Activated T-cell treated with anti-CD3 and anti-CD28 coated beads, Interleukin-2, amount 50 U/mL, for 48 hours (primary cell): ENCODE measurements at regions not wholly inside any gene's neighbourhood (a gene's known extent, or its start where the extent isn't known, plus 50 kb on each side); places are given as distances from the start of the nearest gene placed in this dataset.
A peak's percentile ranks its signal among the peaks of the same experiment; 100 is the strongest.

Experiments used
- DNase-seq, 2 experiments: peaks; one replicate each; pipeline ENCODE4 v3.0.0-alpha.2; 2020

- no peak for DNase-seq
Observed at GRCh38 chr3:8365541-8365940, 136.1 kb upstream of the LMCD1 start.

- DNase-seq = no peak
Observed at GRCh38 chr3:8366219-8366810, 135.3 kb upstream of the LMCD1 start.

DNA sequence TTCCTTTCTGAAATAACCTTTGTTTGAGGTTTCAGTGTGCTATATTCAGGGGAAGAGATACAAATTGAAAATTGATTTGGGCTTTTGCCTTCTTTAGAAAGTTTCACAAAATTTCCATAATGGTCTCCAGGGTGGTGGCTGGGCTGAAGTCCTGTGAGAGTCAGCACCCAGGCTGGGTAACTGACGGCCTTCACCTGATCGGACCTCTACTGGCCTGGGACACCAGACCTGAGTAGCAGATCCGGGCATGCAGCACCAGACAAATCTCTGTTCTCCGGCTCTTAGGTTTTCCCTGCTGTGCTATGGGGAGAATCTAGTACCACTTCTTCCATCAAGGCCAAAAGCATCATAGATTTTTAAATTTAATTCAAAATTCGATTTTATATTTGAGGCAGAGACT lies 133.0 kb upstream of the LMCD1 start:
- no peak for DNase-seq

GRCh38 chr3:8369638-8370037 lies 132.0 kb upstream of the LMCD1 start:
- no peak for DNase-seq

DNA sequence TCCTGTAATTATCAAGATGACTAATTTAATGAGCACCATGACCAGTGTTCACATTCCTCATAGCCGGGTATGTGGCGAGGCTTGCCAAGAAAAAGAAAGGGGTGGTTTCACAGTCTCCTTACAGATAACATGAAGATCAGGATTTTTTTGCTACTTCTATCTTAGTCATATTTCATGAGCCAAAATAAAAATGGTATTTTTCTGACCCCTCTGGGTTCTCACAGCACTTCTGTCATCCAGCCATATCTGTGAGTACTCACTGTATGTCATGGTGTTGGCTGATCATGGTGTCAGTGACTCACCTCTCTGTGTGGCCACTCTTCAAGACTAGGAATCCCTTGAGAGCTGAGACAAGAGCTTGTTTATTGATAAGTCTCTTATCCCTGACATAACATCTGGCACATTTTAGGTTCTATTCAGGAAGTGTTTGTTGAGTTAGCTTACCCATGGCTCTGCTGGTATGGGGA lies 130.5 kb upstream of the LMCD1 start:
- DNase-seq = no peak

DNA sequence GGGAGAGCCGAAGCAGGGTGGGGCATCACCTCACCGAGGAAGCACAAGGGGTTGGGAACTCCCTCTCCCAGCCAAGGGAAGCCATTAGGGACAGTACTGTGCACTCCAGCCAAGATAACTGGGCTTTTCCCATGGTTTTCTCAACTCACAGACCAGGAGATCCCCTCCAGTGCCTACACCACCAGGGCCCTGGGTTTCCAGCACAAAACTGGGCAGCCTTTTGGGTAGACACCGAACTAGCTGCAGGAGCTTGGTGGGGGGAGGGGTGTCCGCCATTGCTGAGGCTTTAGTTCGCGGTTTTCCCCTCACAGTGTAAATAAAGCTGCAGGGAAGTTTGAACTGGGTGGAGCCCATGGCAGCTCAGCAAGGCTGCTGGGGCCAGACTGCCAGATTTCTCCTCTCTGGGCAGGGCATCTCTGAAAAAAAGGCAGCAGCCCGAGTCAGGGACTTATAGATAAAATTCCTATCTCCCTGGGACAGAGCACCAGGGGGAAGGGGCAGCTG lies 129.6 kb upstream of the LMCD1 start:
- no peak for DNase-seq

DNA sequence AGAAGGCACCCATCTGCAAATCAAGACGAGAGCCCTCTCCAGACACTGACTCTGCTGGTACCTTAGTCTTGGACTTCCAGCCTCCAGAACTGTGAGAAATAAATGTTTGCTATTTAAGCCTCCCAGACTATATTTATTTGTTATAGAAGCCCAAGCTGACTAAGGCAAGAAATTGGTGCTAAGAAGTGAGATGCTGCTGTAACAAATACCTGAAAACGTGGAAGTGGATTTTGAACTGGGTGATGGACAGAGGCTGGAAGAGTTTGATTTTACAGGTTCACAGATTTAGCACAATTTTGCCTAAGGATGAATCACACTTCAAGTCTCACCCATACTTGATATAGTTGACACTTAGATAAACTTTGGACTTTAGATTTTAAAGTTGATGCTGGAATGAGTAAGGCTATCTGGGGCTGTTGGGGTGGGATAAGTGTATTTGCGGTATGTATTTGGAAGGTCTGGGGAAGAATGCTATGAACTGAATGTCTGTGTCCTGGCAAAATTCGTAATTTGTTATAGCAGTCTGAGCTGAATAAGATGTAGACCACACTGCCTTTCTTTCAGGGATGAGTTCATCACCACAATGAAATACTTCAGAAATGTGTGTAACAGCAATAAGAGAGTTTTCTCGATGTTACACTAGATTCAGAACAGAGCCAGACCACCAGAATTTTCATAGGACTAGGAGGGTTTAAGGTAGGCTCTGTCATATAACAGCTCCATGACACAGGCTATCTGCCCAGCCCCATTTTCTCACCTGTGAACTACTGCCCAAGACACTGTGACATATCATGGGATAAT lies 120.5 kb upstream of the LMCD1 start:
- no peak for DNase-seq

DNA sequence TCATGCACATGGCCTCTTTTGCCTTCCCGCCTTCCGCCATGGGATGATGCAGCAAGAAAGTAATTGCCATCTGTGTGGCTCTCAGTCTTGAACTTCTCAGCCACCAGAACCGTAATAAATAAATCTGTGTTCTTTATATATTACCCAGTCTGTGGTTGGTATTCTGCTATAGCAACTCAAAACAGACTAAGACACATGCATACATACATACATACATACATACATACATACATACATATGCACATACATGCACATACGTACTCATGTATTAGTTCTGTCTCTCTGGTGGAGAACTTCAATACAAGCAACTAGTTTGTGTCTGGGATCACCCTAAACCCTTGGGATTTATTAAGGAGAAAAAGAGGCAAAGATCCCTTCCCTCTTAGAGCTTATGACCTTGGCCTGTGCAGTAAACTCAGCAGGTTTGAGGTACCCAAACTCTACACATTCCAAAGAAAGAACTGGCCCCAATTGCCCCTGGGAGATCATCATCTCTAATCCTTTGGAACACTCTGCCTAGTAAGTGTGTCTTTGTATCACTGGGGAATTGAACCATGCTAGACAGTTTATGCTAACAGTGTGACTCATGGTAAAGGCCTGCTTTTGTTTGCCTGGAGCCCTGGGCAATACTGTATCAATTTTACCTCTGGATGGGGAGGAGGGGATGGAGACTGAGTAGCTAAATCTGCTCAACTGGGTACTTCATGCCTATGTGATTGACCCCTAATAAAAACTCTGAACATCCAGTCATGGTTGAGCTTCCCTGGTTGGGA lies 115.6 kb upstream of the LMCD1 start:
- no peak for DNase-seq

DNA sequence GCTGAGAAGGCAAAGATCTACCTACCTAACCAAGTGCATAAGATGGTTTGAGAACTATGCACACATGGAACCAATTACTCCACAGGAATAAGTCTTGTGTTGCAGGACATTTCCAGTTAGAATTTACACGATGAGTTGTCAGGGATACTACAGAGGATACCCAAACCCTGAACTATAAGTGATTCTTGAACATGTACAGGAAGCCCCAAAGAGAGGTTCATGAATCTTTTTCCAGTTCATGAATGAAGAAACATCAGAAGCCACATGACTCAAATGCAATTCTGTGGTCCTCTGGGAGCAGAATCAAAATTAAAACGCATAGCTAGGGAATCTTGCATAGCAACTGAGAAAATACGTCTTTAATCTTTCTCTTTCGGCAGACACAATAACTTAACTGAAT lies 114.1 kb upstream of the LMCD1 start:
- no peak for DNase-seq

- no peak for DNase-seq
Observed at GRCh38 chr3:8399686-8400085, 101.9 kb upstream of the LMCD1 start.

DNA sequence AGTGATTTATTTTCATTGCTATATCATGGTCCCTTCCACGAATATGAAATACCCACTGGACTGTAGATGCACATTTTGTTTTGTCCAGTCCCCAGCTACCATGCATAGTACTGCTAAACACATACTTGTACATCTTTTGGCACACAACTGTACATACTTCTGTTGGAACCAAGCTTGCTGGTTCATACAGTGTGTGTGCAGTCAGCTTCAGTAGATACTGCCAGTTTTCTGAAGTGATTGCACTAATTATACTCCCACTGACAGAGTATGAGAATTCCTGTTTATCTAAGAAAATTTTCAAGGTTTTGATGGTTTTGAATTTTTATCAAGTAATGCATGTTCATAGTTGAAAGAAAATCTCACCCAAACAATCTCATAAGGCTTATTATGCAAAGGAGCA lies 100.7 kb upstream of the LMCD1 start:
- no peak for DNase-seq

GRCh38 chr3:8403996-8404395 lies 97.6 kb upstream of the LMCD1 start:
- DNase-seq = no peak

- DNase-seq = no peak
Observed at GRCh38 chr3:8405144-8405543, 96.5 kb upstream of the LMCD1 start.

- DNase-seq = no peak
Observed at GRCh38 chr3:8406479-8406878, 95.1 kb upstream of the LMCD1 start.

DNA sequence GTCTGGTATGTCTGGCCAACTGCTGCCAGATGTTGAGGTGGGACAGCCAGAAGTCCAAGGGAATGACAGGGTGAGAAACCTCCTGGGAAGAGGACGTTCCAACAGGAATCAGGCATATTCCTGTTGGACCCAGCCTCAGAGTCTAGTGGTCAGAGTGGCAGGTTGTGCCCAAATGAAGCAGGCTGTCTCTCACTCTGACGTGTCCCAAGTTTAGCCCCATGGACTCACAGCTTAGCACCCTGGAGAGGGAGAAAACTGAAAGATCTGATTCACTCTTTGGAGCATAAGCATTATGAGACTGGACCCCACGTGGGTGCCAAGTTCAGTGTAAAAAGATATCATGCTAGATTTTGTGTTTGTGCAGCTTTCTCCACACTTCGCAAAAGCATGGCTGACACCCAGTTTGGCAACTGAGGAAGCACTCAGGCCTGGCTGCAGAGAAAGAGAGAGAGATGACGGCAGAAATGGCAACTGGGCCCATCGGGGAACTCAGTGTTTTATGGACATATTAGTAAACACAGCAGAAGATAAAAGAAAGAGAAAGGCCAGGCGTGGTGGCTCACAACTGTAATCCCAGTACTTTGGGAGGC lies 88.2 kb upstream of the LMCD1 start:
- no peak for DNase-seq

DNA sequence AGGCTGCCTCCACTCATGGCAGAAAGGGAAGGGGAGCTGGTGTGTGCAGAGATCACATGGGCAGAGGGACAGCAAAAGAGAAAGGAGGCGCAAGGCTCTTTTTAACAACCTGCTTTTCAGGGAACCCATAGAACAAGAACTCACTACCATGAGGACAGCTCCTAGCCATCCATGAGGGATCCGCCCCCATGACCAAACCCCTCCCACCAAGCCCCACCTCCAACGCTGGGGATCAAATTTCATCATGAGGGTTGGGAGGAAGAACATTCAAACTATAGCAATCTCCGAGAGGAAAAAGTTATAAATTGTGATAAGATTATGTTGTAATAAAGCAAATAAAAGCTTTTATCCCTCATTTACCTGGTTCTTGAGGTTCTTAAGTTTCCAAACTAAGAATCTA lies 84.7 kb upstream of the LMCD1 start:
- peak in 1 of 2 experiments; percentile 20 for DNase-seq

- no peak for DNase-seq
Observed at GRCh38 chr3:8420612-8421011, 81.0 kb upstream of the LMCD1 start.

DNA sequence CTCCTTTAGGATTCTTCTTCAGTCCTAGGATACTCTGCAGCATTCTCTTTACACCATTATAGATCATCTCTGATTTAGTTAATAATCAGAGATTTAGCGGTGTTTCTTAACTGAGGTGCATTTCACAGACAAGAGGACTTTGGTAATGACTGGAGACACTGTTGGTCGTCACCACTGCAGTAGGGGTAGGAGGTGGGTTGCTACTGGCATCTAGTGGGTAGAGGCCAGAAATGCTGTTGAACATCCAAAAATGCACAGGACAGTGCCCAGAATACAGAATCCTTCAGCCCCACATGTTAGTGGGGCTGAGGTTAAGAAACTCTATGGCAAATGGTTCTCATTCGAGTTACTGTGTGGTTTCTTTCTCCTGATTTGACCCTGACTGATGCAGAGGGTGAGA lies 80.4 kb upstream of the LMCD1 start:
- DNase-seq = no peak

DNA sequence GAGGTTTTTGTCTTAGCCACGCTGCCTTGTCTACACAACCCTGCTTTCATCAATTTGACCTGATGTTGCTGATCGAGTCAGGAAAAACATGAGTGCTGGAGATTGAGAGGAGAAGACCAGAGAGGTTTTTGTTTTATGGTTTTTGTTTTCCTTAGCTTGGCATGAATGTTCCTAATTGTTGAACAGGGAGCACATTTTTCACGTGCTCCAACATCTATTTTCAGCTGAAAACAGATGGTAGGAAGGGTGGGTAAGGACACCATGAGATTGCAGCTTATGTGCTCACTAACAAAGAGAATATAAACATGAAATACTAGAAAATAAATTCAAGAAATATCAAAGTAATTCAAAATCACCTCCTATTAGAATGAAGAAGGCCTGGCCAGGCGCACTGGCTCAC lies 79.9 kb upstream of the LMCD1 start:
- DNase-seq = no peak

DNA sequence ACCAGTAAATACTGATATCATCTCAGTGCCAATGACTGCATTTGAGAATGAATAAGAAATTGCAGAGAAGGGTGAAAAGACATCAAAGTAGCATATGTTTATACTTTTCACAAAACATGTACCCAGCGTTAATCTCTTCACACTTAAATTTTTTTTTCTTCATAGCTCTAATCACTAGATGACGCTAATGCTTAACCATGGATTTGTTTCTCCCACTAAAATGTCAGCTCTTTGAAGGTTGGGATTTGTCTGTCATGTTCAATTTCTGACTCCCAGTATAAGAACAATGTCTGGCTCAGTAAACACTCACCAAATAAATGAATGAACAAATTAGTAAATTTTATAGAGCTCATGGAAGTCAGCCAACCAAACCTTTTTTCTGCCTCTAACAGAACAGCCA lies 78.3 kb upstream of the LMCD1 start:
- DNase-seq = no peak

DNA sequence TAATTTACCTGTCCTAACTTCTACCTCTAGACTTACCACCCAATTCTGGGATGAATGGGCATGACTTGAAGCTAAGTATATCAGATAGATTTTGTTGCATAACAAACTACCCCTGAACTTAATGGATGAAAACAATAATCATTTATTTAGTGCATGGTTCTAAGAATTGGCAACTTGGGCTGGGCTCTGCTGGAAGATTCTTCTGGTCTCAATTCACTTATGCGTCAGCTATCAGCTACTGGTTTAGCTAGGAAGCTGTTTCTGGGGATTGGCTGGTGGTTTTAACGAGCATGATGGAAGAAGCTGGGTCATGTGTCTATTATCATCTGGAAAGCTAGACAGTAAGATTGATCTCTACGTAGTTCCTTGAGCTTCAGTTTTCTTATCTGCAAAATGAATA lies 77.3 kb upstream of the LMCD1 start:
- no peak for DNase-seq

- DNase-seq = no peak
Observed at GRCh38 chr3:8436661-8437287, 64.8 kb upstream of the LMCD1 start.

DNA sequence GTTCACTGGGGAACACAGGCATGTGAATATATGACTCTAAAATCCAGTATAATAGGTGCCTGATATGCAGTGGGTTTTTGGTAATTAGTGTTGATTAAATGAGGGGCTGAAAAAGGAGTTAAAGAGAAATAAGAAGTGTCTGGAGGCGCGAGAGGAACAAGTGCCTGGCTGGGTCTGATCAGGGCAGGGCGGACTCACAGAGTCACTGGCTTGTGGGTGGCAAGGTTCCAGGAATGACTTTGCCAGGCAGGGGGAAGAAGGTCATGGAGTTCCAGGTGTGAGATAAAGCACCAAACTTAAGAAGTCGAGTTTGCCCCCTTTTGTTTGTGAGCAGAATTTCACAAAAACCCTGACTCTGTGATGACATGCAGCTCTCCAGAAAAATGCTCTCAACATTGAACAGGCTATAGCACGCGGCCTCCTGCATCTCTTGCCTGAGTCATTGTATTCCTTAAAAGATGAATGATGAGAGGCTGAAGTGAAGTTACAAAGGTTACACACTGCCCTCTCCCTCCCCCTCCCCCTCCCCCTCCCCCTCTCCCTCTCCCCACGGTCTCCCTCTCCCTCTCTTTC lies 63.0 kb upstream of the LMCD1 start:
- no peak for DNase-seq
